ENCODE measurements at regions not wholly inside any gene's neighbourhood (a gene's known extent, or its start where the extent isn't known, plus 50 kb on each side); places are given as distances from the start of the nearest gene placed in this dataset.

- H3K36me3 ChIP-seq (ENCODE audit: insufficient read depth, low read length), result no peaks in the 10 kb centered on the region
- H3K4me1 ChIP-seq (ENCODE audit: insufficient read depth, low read length), result no peaks in the 10 kb centered on the region
- H3K4me3 ChIP-seq (ENCODE audit: low read length), result no peak overlapping the region
- no peaks in the 10 kb centered on the region for H3K27me3 ChIP-seq (ENCODE audit: insufficient read depth, low read length)
- H3K9me3 ChIP-seq (ENCODE audit: low read length), result no peaks in the 10 kb centered on the region
- H2AFZ ChIP-seq (ENCODE audit: low read depth, low read length), result no peak overlapping the region
Measured at GRCh38 chr10:93182790-93183189, 109.1 kb downstream of the CYP26A1 start.

GRCh38 chr10:93186653-93187052 is 113.0 kb downstream of the CYP26A1 start:
- no peaks in the 10 kb centered on the region for H3K27me3 ChIP-seq (ENCODE audit: insufficient read depth, low read length)
- H3K4me3 ChIP-seq (ENCODE audit: low read length), result no peak overlapping the region
- H3K4me1 ChIP-seq (ENCODE audit: insufficient read depth, low read length), result no peaks in the 10 kb centered on the region
- H3K9me3 ChIP-seq (ENCODE audit: low read length), result no peaks in the 10 kb centered on the region
- H2AFZ ChIP-seq (ENCODE audit: low read depth, low read length), result no peak overlapping the region
- no peaks in the 10 kb centered on the region for H3K36me3 ChIP-seq (ENCODE audit: insufficient read depth, low read length)

- Histone ChIP-seq H2AFZ (ENCODE audit: low read depth, low read length) (no peak overlapping the region), H3K27me3 (ENCODE audit: insufficient read depth, low read length) (no peaks in the 10 kb centered on the region), H3K36me3 (ENCODE audit: insufficient read depth, low read length) (no peaks in the 10 kb centered on the region), H3K9me3 (ENCODE audit: low read length) (no peaks in the 10 kb centered on the region), H3K4me1 (ENCODE audit: insufficient read depth, low read length) (no peaks in the 10 kb centered on the region), H3K4me3 (ENCODE audit: low read length) (no peak overlapping the region)
Measured at GRCh38 chr10:93189944-93190343, 116.3 kb downstream of the CYP26A1 start.

DNA sequence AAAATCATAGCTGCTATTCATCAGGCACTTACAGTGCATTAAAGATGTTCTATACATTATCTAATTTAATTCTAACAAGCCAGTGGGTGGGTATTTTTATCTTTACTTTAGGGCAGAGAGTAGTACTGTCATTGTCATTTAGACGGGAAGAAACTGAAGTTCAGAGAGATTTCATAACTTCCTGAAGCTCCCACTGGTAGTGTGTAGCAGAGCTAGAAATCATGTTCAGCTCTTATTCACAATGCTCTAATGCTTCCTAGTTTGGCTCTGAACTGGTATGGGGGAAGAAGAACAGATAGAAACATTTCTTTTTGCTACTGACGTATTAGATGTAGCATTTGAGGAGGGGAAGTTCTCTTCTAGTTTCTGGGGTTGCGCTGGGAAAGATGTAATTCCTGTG is 116.7 kb downstream of the CYP26A1 start:
- H3K9me3 ChIP-seq (ENCODE audit: low read length), result no peaks in the 10 kb centered on the region
- H3K4me1 ChIP-seq (ENCODE audit: insufficient read depth, low read length), result no peaks in the 10 kb centered on the region
- H3K27me3 ChIP-seq (ENCODE audit: insufficient read depth, low read length), result no peaks in the 10 kb centered on the region
- H3K4me3 ChIP-seq (ENCODE audit: low read length), result no peak overlapping the region
- H3K36me3 ChIP-seq (ENCODE audit: insufficient read depth, low read length), result no peaks in the 10 kb centered on the region
- H2AFZ ChIP-seq (ENCODE audit: low read depth, low read length), result no peak overlapping the region

- no peaks in the 10 kb centered on the region for H3K36me3 ChIP-seq (ENCODE audit: insufficient read depth, low read length)
- H3K9me3 ChIP-seq (ENCODE audit: low read length), result no peaks in the 10 kb centered on the region
- no peak overlapping the region for H2AFZ ChIP-seq (ENCODE audit: low read depth, low read length)
- H3K27me3 ChIP-seq (ENCODE audit: insufficient read depth, low read length), result peaks cover 5% of the 10 kb centered on the region
- no peak overlapping the region for H3K4me3 ChIP-seq (ENCODE audit: low read length)
- no peaks in the 10 kb centered on the region for H3K4me1 ChIP-seq (ENCODE audit: insufficient read depth, low read length)
Measured at GRCh38 chr10:93193906-93194305, 120.2 kb downstream of the CYP26A1 start.

- H2AFZ ChIP-seq (ENCODE audit: low read depth, low read length), result no peak overlapping the region
- H3K4me1 ChIP-seq (ENCODE audit: insufficient read depth, low read length), result peaks cover 4% of the 10 kb centered on the region
- H3K27me3 ChIP-seq (ENCODE audit: insufficient read depth, low read length), result peaks cover 10% of the 10 kb centered on the region
- no peaks in the 10 kb centered on the region for H3K9me3 ChIP-seq (ENCODE audit: low read length)
- H3K36me3 ChIP-seq (ENCODE audit: insufficient read depth, low read length), result no peaks in the 10 kb centered on the region
- no peak overlapping the region for H3K4me3 ChIP-seq (ENCODE audit: low read length)
Measured at GRCh38 chr10:93198401-93199131, 124.9 kb downstream of the CYP26A1 start.

DNA sequence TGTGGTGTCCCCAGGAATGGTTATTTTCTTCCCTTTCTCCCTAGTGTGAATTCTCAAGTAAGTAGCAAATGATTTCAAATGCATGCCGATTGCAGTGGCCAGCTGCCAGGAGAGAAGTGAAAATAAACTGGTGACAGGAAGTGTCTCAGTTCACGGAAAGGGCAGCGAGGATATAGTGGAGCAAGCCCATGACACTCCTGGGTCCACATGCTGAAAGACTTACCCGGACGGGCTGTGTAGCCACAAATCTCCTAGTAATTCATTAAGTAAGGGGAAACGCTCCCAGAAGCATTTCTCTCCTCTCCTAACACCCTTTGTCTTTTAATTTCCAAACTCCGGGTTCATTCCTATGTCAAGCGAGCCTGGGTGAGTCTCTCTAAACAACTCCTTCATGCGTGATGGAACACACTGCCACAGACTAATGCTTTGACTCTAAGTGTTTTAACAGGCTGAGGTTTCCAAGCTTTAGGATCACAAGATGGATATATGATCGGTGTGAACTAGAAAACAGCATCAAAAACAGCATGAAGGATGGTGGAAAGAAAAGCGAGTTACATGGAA is 125.6 kb downstream of the CYP26A1 start:
- Histone ChIP-seq H3K27me3 (ENCODE audit: insufficient read depth, low read length) (peaks cover 10% of the 10 kb centered on the region), H2AFZ (ENCODE audit: low read depth, low read length) (peak overlapping the region; percentile 10), H3K36me3 (ENCODE audit: insufficient read depth, low read length) (no peaks in the 10 kb centered on the region), H3K4me1 (ENCODE audit: insufficient read depth, low read length) (peaks cover 4% of the 10 kb centered on the region), H3K4me3 (ENCODE audit: low read length) (no peak overlapping the region), H3K9me3 (ENCODE audit: low read length) (no peaks in the 10 kb centered on the region)

DNA sequence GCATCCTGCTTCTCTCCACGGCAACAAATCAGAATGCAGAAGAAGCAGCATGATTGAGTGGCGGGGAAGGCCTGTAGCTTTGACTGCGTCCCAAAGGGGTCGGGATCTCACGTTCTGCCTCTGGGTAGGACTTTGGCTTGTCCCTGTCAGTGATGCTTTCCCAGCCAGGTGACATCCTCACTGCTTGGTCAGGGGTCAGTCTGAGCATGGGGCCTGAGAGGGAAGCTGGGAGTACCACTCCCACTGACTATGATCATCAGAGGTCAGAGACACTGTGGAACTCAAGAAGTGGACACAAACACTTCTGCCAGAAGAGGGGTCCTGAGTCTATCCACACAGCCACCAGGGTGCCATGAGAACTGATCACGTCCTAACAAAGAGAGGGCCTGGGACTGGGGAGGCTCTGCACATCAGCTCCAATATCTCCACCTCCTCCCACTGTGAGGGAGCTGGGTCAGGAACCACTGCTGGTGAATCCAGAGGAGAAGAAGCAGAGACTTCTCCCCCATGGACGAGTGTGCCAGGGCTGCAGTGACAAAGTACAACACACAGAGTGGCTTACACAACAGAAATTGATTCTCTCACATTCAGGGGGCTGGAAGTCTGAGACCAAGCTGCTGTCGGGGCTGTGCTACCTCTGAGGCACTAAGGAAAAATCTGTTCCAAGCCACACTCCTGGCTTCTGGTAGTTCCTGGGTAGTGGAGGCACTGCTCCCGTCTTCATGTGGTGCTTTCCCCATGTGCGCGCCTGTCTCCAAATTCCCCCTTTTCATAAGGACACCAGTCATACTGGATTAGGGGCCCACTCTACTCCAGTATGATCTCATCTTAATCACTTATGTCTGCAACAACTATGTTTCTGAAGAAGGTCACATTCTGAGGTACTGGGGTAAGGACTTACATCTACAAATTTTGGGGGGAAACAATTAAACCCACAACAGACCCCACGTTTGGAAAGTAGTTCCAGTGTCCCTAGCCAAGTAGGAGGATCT is 131.1 kb downstream of the CYP26A1 start:
- peaks cover 2% of the 10 kb centered on the region for H3K4me1 ChIP-seq (ENCODE audit: insufficient read depth, low read length)
- no peak overlapping the region for H3K4me3 ChIP-seq (ENCODE audit: low read length)
- no peak overlapping the region for H2AFZ ChIP-seq (ENCODE audit: low read depth, low read length)
- H3K27me3 ChIP-seq (ENCODE audit: insufficient read depth, low read length), result peaks cover 2% of the 10 kb centered on the region
- no peaks in the 10 kb centered on the region for H3K9me3 ChIP-seq (ENCODE audit: low read length)
- no peaks in the 10 kb centered on the region for H3K36me3 ChIP-seq (ENCODE audit: insufficient read depth, low read length)

- H3K27me3 ChIP-seq (ENCODE audit: insufficient read depth, low read length), result peaks cover 2% of the 10 kb centered on the region
- H3K4me3 ChIP-seq (ENCODE audit: low read length), result no peak overlapping the region
- H3K9me3 ChIP-seq (ENCODE audit: low read length), result no peaks in the 10 kb centered on the region
- H3K36me3 ChIP-seq (ENCODE audit: insufficient read depth, low read length), result no peaks in the 10 kb centered on the region
- no peak overlapping the region for H2AFZ ChIP-seq (ENCODE audit: low read depth, low read length)
- peaks cover 2% of the 10 kb centered on the region for H3K4me1 ChIP-seq (ENCODE audit: insufficient read depth, low read length)
Measured at GRCh38 chr10:93206652-93207051, 133.0 kb downstream of the CYP26A1 start.

DNA sequence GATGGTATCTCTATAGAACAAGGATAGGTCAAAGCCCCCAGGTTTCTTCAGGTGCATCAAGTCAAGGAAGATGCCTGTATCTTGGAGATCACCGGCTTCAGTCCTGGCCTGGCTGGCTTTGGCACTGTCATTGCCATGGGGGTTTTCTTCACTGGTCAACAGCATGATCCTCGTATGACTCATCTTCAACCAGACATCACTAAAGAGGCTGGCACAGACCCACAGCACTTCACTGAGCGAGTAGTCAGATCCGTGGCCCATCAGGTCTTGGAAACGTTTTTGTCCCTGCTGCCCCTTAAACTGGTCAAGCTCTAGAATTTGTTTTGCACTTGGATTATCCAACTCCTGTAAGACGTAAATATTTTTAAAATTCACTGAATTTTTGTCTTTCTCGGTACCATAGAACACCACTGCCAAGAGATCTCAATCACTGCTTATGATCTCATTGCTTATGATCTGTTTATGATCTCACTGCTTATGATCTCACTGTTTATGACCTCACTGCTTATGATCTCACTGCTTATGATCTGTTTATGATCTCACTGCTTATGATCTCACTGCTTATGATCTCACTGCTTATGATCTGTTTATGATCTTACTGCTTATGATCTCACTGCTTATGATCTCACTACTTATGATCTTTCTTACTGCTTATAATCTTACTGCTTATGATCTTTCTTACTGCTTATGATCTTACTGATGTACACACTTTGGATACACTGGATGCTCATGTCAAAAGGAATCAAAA is 135.2 kb downstream of the CYP26A1 start:
- peaks cover 2% of the 10 kb centered on the region for H3K4me1 ChIP-seq (ENCODE audit: insufficient read depth, low read length)
- H3K36me3 ChIP-seq (ENCODE audit: insufficient read depth, low read length), result no peaks in the 10 kb centered on the region
- no peak overlapping the region for H2AFZ ChIP-seq (ENCODE audit: low read depth, low read length)
- H3K27me3 ChIP-seq (ENCODE audit: insufficient read depth, low read length), result peaks cover 2% of the 10 kb centered on the region
- no peak overlapping the region for H3K4me3 ChIP-seq (ENCODE audit: low read length)
- no peaks in the 10 kb centered on the region for H3K9me3 ChIP-seq (ENCODE audit: low read length)

GRCh38 chr10:93211991-93212390 is 138.3 kb downstream of the CYP26A1 start:
- H3K9me3 ChIP-seq (ENCODE audit: low read length), result no peaks in the 10 kb centered on the region
- H3K27me3 ChIP-seq (ENCODE audit: insufficient read depth, low read length), result peaks cover 3% of the 10 kb centered on the region
- H2AFZ ChIP-seq (ENCODE audit: low read depth, low read length), result no peak overlapping the region
- no peaks in the 10 kb centered on the region for H3K36me3 ChIP-seq (ENCODE audit: insufficient read depth, low read length)
- H3K4me3 ChIP-seq (ENCODE audit: low read length), result no peak overlapping the region
- H3K4me1 ChIP-seq (ENCODE audit: insufficient read depth, low read length), result no peaks in the 10 kb centered on the region

GRCh38 chr10:93215312-93215711 is 141.6 kb downstream of the CYP26A1 start:
- no peaks in the 10 kb centered on the region for H3K36me3 ChIP-seq (ENCODE audit: insufficient read depth, low read length)

More at GRCh38 chr10:93215312-93215711, 141.6 kb downstream of the CYP26A1 start:
- peaks cover 3% of the 10 kb centered on the region for H3K27me3 ChIP-seq (ENCODE audit: insufficient read depth, low read length)
- H3K4me3 ChIP-seq (ENCODE audit: low read length), result no peak overlapping the region
- H3K4me1 ChIP-seq (ENCODE audit: insufficient read depth, low read length), result no peaks in the 10 kb centered on the region
- no peaks in the 10 kb centered on the region for H3K9me3 ChIP-seq (ENCODE audit: low read length)
- H2AFZ ChIP-seq (ENCODE audit: low read depth, low read length), result no peak overlapping the region

Measured in neuron (in vitro differentiated cells).